AG08395 (cell line): ENCODE measurements at regions not wholly inside any gene's neighbourhood (a gene's known extent, or its start where the extent isn't known, plus 50 kb on each side); places are given as distances from the start of the nearest gene placed in this dataset.

ENCODE experiments used
- DNase-seq: peaks from one replicate; pipeline ENCODE4 v3.0.0; 2012; ENCODE audit warnings: mixed read lengths, low spot score

DNA sequence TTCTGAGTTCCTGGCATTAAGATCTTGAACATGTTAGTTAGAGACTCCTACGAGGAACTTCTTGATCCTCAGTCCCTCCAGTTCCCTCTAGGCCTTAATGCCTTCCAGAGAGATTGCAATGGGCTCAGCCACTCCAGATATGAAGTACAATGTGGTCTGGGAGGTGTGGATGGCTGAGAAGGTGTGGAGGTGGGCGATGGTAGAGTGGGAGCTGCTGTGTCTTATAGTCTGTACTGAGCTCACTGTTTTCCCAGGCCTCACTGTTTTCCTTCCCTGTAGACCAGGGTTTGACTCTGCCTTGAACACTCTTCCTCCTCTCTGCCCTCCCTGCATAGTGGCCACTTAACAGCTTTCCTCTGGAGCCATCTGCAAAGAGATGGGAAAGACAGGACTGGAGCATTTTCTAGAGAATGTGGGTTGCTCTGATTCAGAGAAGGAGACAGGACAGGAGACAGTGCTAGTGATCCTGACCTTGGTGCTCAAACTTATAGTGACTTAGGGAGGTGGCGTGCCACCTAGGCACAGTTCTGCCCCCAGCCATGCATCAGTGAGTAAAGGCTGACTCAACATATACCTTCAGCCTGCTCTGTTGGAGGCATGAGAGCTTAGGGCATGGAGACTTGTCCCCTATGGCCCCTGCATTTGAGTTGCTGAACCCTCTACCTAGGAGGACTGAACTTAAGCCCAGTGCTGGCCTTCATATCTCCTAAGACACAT lies 129.7 kb downstream of the TDRD15 start:
- DNase-seq, result no peak

DNA sequence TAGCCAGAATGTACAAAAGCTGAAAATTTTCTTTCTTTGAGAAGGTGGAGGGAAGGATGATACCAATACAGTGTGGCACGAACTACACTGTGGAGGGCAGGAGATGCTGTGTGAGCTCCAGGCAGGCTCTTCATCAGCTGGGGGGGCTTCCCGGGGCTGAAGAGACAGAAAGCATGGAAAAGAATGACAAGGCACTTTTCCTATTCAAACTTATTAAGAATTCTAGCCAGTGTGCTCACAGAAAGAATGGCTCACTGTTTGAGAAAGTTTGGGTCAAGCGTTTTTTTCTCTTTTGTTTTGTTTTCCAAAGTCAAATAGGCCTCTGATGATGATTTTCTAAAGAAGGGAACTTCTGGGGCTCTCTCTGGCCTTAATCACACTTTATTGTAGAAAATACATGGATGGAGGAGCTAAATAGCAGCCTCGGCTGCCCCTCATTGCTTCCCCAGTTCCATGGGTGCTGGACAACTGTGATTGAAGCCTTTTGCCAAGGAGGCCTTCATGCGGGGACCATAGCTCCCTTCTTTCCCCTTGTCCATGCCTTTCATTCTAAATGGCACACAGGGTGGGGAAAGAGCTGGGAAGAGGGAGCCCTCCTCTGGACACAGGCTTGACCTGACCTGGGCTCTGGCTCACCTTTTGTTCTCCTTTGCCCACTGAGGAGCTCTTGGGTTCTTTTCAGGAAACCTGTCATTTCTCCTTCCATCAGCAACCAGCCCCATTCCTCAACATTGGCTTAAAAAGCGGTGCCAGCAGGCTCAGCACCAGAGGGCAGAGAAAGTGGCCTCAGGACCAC lies 130.6 kb downstream of the TDRD15 start:
- no peak for DNase-seq

DNA sequence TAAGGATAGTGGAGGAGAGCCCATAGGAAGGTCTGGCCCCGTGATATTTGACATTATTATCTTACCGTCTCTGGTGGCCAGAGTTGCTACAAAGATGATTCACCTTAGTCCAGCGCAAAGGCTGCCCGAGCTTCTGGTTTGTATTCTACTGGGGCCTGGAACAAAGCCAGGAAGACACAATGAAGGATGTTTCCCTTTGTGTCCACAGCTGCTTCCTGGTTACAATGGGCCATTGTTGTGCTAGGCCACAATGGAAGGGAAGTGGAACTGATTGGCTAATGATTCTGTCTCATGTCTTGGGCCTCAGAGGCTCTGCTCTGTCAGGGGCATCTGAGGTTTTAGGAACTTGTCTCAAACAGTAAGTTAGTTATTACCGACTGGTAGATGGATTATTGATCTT lies 132.2 kb downstream of the TDRD15 start:
- DNase-seq, result no peak

DNA sequence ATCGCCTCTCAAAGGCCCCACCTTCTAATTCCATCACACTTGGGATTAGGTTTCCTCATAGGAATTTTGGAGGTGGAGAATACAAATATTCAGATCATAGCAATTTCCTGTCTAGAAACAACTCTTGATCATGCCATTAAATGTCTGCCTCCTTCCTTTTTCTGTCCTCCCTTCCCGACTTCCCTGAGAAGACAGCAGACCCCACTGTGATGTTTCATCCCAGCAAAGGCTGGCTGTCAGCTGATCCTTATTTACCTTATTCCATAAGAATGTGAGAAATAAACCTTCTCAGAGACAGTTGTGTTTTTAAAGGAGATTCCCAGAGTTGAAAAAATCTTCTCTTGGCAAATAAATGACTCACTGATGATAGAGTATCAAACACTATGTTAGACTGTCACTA lies 133.9 kb downstream of the TDRD15 start:
- DNase-seq, result no peak

DNA sequence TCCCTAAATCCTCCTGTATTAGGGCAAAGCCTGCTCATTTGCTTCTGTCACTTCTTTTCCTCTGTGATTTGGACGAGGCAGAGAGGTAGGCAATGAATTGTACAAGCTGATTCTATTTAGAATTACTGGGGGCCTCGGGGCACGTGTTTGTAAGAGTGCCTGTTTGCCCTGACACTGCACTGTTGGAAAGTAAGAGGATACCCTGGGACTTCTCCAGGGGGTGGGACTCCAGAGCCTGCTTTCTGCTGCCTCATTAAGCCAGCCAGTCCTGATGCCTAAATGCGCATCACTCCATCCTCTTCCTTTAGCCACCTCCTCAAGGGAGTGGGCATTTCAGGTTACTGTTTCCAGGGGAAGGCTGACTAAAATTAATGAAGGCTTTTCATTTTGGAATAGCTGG lies 134.3 kb downstream of the TDRD15 start:
- no peak for DNase-seq

DNA sequence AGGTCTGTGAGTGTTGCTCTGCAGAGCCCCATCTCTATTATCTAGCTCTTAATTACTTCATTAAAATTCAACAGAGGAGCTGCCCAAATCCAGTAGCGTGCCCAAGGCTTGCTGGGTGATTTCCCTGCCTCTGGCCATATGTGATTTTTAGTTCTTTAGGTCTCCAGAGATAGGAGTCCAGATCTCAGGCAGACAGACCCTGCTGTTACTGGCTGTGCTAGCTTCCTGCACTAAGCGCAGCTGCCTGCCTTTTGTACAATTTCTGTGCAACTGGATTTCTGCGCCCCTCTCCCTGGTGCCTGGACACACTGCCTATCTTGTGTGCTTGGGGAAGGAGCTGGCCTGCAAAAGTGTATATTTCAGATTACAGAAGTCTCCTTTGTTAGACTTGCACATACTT lies 136.5 kb downstream of the TDRD15 start:
- no peak for DNase-seq

DNA sequence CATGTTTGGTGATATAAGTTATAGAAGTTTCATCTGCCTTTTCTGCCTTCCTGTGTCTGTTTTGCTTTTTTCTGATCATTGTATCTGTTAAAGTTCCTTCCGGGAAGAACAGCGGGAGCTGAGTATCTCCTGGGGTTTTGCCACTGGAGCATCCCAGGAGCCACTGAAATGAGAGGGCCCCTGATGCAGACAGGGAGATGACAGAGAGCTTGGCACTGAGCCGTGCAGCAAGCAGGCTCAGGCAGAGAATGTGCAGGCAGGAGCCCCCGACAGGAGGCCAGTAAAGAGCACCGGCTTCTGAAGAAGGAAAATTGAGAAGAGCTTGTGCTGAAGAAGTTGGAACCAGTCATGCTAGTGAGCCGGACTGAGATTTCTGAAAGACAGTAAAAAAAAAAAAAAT lies 137.8 kb downstream of the TDRD15 start:
- no peak for DNase-seq

DNA sequence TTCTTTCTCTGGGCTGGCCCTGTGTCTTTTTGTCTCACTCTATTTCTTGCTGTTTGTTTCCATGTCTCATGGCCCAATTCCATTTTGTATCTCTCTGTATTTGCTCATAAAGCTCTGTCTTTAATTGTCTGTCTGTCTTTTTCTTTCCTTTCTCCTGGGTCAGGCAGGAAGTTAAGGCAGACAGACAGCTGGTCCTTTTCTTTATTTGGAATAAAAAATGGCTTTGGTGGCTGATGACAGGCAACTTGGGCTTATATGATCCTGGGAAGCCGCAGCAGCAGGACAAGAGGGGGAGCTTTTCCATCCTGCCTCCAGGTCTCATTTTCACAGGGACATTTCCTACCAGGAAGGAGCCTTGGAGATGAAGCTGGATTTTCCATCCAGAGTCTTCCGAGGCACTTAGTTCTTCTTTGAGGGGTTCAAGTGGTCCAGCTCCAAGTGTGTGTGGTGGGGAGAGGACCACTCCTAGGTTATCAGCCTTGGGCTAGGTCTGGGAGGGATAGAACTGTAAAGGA lies 138.7 kb downstream of the TDRD15 start:
- no peak for DNase-seq

DNA sequence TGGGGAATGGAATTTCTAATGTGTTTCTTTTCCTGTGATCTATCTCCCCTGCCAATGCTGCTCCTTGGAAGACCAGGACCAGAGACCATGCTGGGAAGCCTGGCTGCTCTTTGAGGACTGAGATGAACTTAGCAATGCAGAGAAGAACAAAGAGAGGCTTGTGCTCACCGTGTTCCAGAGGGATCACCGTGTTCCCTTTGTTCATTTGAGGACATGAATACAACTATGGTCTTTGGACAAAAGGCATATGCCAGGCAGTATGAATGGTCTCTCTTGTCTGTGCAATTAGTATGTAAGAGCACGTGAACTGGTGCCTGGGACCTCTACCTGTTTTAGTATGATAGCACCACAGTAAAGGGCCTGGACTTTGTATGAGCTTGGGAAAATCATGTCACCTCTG lies 139.9 kb downstream of the TDRD15 start:
- no peak for DNase-seq

DNA sequence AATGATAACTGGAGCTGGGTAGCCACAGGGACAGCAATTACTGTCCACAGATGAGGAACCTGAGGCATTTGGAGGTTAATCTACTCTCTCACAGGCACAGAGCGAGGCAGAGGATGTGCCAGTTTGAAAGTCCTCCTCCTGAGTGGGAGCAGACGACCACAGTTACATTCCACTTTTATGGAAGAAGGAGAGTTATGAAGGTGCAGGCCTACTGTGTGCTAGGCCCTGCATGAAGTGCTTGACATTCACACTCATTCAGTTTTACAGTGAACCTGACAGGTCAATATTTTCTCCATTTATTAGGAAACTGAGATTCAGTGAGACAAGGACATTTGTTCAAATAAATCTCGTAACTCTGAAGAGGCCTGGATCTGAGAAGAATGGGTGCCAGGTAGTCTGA lies 142.0 kb downstream of the TDRD15 start:
- DNase-seq, result no peak

DNA sequence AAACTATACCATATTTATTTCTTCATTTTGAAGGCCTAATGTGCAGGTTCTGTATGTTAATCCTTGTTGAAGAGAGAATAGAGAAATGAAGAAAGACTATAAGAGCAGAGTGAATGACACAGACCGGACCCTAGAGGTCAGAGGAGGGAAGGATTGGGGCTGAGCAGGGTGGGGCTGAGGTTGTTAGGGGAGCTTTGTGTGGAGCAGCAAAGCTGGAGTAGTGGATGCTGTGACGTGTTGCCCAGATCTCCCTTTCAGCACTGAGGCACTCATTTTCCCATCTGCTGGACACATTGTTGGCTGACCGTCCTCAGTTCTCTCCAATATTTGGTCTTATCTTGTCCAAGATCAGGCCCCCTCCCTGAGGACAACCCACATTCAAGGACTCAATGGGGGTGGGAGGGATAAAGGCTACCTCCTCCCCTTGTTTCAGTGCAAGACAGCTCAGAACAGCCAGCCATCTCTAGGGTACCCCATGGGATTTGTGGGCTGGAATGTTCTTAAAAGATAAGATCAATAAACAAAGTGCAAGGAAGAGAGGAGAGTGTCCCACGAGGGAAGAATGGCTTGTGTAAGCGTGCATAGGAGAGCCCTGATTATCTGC lies 143.6 kb downstream of the TDRD15 start:
- DNase-seq, result no peak

DNA sequence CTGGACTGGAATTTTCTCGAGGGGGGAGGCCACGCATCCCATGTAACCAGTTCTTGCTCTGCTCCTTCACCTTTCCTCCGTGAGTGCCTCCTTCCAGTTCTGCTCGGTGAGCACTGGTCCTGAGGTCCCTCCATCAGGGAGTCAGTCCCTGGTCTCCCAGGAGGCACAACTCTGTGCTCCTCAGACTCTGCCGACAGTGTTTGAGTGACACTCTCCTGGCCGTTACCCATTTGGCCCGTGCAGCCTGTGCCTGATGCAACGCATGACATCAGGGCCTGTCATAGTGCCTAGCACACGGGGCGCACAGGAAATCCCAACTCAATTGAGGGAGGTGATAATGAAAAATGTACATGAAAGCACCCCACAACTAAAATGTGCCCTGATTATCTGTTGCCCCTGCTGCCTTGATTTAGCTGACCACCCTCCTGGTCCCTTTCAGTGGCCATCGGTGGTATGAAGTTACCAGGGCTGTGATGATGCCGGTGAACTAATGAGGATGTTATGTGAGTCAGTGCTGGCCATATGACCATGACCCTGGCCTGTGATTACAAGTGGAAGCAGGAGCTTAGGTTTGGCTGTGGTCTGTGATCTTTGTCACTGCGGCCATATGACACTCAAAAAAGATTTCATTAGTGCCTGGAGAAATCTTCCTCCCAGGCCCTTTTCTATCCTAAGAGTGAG lies 144.6 kb downstream of the TDRD15 start:
- no peak for DNase-seq

DNA sequence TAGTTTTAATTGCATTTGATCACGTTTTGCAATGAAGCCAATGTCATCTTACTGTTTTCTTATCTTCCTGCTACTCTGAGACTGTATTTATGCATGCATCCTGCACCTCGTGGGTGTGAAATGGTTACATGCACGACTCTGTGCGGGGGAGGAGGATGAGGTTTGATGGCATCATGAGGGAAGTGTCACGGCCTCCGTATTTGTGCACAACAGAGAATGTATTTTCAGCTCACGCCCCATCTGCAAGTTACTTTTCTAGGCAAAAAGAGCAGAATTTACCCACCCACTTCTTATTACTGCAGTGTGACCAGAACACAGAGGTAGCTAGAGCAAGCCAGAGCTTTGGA lies 145.1 kb downstream of the TDRD15 start:
- no peak for DNase-seq

DNA sequence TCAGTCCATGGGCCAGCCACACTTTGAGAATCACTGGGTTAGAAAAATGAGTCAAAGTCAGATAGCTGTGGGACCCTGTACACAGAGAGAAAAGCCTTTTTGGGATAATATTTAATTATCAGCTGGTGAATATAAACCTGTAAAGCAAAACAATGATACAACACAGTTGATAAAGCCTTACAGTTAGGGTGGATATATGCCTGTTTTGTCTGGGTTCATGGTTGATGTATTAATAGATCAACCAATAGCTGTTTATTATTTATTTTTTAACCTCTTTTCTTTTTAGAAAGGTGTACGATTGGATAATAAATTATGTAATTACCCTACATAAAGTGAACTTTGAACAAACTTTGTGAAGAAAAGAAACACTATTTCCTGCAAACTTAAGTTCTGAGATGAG lies 145.6 kb downstream of the TDRD15 start:
- DNase-seq, result no peak

DNA sequence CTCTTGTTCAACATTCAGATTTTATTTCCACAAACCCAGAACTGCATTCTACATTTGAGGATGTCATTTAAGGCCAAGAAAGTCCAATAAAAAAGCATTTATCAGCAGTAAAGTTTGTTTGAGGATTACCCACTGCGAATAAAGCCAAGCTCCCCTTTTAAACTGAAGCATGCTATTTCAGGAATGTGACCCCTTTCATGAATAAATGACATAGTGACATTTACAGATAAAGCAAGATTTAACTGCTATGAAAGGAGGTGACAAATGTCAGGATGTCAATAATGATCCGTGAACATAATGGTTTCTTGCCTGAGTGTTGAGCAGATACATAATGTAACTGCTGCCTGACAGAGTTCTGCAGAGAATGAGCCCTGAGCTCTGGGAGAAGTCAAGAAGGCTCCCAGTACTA lies 146.3 kb downstream of the TDRD15 start:
- DNase-seq, result no peak

DNA sequence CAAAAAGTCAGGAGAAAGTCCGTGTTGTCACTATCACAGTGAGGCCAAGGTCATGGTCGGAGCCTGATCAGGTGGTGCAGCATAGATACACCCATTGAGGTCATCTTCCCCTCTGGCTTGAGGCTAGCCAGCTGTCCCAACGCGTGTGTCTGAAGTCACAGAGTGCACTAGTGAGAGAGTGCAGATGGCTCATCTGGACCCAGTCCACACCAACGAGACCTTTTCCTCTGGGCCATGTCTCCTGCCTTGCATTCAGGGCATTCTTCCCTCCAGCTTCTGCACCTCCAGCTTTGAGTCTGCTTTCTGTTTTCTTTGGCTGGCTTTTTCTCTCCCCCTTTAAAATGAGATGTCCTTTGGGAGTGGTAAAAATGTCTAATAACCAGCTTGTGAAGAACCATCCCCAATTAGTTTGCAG lies 146.9 kb downstream of the TDRD15 start:
- DNase-seq, result no peak

DNA sequence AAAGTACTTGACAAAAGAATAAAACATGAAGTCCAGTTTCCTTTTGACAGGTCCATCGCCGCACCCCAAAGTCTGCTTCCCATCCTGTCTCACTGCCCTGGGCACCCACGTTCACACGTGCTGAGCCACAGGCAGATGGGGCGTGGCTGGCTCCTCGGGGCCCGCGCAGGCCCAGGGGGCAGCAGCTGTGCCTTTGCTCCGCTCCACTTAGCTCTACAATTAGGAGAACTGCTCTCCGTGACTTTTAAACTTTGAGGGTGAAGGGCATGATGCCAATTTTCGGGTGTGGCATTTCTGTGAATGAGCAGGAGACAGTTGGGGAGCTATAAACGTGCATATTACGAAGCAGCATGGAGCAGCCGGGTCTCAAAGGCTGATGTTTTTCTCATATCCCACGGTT lies 152.4 kb downstream of the TDRD15 start:
- DNase-seq, result no peak

DNA sequence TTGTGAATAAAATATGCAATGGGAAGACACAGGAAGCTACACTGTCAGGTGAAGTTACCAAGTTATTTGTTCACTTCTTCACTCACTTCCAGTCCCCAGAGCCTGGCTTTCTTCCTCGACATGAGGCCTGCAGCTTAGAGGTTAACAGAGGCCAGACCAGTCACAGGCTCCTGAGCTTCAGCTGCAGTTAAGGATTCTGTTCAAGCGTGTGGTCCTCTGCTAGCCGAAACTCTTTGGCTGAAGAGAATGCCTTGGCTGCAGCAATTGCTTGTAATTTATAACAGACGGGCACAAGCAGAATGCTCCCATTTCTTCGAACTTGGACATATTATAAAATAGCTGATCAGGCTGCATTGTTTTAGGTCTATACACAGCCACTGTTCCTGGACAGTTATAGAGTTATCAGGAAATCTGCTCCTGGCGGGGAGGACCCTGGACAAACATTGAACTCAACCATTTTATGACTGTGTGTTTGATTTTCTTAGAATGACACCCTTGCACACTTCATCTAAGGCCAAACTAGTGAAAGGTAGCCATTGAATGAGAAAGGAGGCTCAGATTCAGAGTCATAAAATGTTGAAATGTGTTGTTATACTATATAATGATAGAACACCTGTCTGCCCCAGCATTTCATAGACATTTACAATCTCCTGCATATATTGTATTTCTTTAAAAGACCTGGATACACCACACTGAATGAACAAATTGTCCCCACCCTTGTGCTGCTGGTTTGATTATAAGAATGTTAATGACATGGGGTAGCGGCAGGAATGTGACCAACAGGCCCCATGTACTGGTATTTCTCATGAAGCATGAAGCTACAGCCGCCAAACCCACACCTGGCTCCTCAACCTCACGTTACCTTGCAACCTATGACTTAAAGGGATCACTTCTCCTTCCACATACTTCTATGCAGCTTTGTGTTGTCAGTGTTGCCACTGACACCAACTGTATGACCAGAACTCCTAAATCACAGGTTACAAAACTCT lies 153.6 kb downstream of the TDRD15 start:
- DNase-seq, result no peak

DNA sequence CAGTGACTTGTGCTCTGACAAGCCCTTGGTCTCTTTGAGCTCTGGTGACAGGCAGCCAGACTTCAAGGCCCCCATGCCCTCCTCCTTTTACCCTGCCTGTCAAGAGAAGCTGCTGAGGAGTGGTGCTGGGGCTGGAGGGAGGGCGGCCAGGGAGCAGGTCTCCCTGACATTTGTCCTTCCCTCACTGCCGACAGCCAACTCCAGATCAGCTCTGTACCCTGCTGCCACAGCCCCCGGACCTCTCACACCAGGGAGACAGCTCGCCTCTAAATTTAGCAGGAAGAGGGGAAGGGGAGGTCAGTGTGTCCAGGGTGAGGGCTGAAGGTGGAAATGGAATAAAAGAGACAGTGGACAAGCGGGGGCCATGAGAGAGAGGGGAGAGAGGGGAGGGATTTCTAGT lies 155.8 kb downstream of the TDRD15 start:
- DNase-seq, result no peak

DNA sequence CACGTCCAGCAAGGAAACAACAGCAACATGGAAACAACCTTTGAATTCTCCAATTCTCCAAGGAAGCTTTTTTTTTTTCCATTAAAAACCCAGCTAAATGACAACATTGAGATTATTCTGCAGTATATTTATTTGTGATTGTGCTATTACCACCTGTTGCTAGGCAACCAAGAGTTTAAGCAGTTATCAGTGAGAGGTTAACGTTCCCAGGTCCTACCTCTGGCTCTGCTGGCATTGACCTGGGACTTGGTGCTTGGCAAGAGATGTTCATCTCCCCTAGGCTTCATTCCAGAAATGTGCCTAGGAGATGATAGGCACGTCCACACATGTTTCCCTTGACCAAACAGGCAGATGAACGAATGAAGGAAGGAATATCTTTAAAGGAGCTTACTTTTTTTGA lies 157.0 kb downstream of the TDRD15 start:
- no peak for DNase-seq

DNA sequence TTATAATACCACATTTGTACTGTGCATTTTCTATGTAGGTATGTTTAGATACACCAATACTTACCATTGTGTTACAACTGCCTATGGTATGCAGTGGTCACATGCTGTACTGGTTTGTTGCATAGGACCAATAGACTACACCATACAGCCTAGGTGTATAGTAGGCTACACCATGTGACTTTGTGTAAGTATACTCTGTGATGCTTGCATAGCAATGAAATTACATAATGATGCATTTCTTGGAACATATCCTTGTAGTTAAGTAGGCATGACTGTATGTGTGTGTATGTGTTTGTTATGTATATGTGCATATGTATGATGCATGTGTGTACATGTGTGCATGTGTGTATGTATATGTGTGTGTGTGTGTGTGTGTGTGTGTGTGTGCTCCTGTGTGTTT lies 157.6 kb downstream of the TDRD15 start:
- DNase-seq, result no peak
